ENCODE measurements at regions not wholly inside any gene's neighbourhood (a gene's known extent, or its start where the extent isn't known, plus 50 kb on each side); places are given as distances from the start of the nearest gene placed in this dataset.

DNA sequence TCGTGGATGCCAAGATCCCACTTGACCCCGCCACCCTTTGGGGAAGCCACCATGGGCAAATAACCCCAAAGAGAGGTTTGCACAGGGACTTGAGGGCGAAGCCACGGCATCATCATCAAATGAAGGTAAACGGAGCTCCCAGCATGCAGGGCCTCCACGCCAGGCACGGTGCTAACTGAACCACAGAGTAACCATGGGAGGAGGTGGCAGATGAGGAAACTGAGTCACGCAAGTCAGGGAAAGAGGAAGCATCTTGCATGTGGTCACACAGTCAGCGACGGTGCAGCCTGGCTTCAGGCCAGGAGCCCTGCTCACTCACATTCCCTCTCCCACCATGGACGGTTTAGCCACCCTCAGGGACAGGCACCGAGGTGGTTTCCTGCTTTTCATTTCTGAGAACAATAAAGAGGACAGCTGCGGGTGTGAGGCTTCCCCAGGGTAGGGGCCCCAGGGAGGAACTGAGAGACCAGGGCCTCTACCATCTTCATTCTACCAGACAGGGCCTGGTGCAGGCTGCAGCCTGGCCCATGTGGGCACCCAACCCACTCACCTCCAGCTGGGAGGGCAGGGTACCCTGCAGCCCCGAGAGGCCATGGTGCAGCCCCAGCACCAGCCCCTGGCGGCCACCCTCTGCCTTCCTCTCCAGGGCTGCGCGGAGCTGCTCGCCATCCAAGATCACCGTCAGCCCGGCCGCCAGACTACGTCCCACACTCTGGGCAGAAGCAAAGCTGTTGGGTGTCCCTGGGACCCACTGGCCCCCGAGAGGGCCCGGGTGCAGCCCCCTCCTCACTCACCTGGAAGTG is 78.3 kb downstream of the RMI2 start (continued):
- TF ChIP-seq ZNF687 (IDR thresholded peaks at IDR 0.05) = peak; percentile 77
- peak; percentile 35; the same call in 1 of the 2 replicates for TF ChIP-seq MTA2 (IDR thresholded peaks at IDR 0.05; ENCODE audit: low read depth)
- no peak for TF ChIP-seq FOXK2 (IDR thresholded peaks at IDR 0.05)
- TF ChIP-seq DPF2 (IDR thresholded peaks at IDR 0.05) = 0 out of 2 replicates have a peak, but pooled peaks have one; percentile 56
- TF ChIP-seq PBX3 (IDR thresholded peaks at IDR 0.05; ENCODE audit: insufficient replicate concordance, low read depth, low read length) = no peak
- TF ChIP-seq ATF7 (IDR thresholded peaks at IDR 0.05; ENCODE audit: low read depth) = 0 out of 2 replicates have a peak, but pooled peaks have one; percentile 23
- TF ChIP-seq SP1 (IDR thresholded peaks at IDR 0.05; ENCODE audit: low read depth, low read length) = peak; percentile 12
- TF ChIP-seq NBN (IDR thresholded peaks at IDR 0.05) = 0 out of 2 replicates have a peak, but pooled peaks have one; percentile 33
- TF ChIP-seq SMAD1 (IDR thresholded peaks at IDR 0.05; ENCODE audit: low read depth, partially characterized antibody) = peak; percentile 48
- no peak for TF ChIP-seq GABPA (IDR thresholded peaks at IDR 0.05; ENCODE audit: low read depth)
- TF ChIP-seq PAX5 (IDR thresholded peaks at IDR 0.05; ENCODE audit: borderline replicate concordance, low read depth, low read length) = peak; percentile 48; the same call in 1 of the 2 replicates
- peak; percentile 62 to 63; a peak in 2 of 4 replicates for TF ChIP-seq IKZF2 (IDR thresholded peaks at IDR 0.05)
- peak; percentile 26 for TF ChIP-seq RUNX3 (IDR thresholded peaks at IDR 0.05; ENCODE audit: low read length)

All from GM12878 (cell line).